Uterus (tissue), 3 donors: ENCODE measurements at regions not wholly inside any gene's neighbourhood (a gene's known extent, or its start where the extent isn't known, plus 50 kb on each side); places are given as distances from the start of the nearest gene placed in this dataset.

ENCODE experiments used
- DNase-seq, 2 donors: peaks; one replicate each; pipeline ENCODE4 v3.0.0-alpha.2; 2019 to 2020
- H3K27ac ChIP-seq, 2 donors: fragments of 200-600 bp; sonication (generic); 1 replicate in 1 of 2; 2 replicates in 1 of 2; pipeline ENCODE4 v1.5.1; 2016 to 2018
- H3K27me3 ChIP-seq, 2 donors: fragments of 200-600 bp; sonication (generic); one replicate each; pipeline ENCODE4 v1.5.1; 2018 to 2019; ENCODE audit warnings: control low read depth in 1 of 2
- H3K36me3 ChIP-seq, 2 donors: fragments of 200-600 bp; sonication (generic); one replicate each; pipeline ENCODE4 v1.5.1; 2019; ENCODE audit warnings: control low read depth in 1 of 2
- H3K4me1 ChIP-seq, 2 donors: fragments of 200-600 bp; sonication (generic); one replicate each; pipeline ENCODE4 v1.5.1; 2018 to 2019; ENCODE audit warnings: control low read depth in 1 of 2
- H3K4me3 ChIP-seq, 2 donors: fragments of 200-600 bp; sonication (generic); 1 replicate in 1 of 2; 2 replicates in 1 of 2; pipeline ENCODE4 v1.5.1; 2018 to 2019; ENCODE audit warnings: mild to moderate bottlenecking in 1 of 2
- H3K9me3 ChIP-seq, 2 donors: fragments of 200-600 bp; sonication (generic); one replicate each; pipeline ENCODE4 v1.5.1; 2019; ENCODE audit warnings: control low read depth in 1 of 2
- CTCF ChIP-seq, 4 experiments: fragments of 200-600 bp in 2 of 4; fragments of 450-650 bp in 2 of 4; sonication (generic) in 2 of 4; IDR thresholded peaks; one replicate each; pipeline ENCODE4 v1.5.1; 2016 to 2019; ENCODE audit warnings: antibody characterized with exemption in 4 of 4, mild to moderate bottlenecking in 2 of 4, moderate library complexity in 1 of 4
- POLR2A ChIP-seq, 2 donors: fragments of 450-650 bp; IDR thresholded peaks; one replicate each; pipeline ENCODE4 v1.6.1; 2016; ENCODE audit warnings: antibody characterized with exemption in 2 of 2, mild to moderate bottlenecking in 1 of 2, moderate library complexity in 1 of 2
- intact Hi-C: fragments of 100-400 bp; cut with DNase I; formaldehyde crosslinking; loops from one replicate; pipeline ENCODE4 v1.15.1; 2023; ENCODE audit warnings: low total_unique reads
- donor health status: DM: yes; HTN: yes; CAD: no.

DNA sequence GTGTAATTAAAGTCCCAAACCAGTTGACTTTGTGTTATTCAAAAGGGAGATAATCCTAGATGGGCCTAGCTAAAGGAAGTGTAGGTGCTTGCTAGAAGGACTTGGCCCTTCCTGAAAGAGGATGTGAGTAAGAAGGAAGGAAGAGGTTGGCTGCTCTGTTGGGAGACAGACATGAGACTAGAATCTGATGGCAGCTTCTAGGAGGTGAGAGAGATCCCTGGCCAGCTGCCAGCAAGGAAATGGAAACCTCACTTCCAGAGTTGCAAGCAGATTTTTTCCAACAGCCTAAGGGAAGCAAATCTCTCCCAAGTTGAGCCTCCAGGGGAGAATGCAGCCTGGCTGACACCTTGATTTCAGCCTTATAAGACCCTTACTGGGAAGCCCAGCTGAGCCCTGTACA is 368.4 kb upstream of the ZMIZ1 start:
- DNase-seq: peak in 1 of 2 donors; percentile 48

GRCh38 chr10:78700816-78701520 is 367.8 kb upstream of the ZMIZ1 start:
- Histone ChIP-seq H3K36me3 (no peaks in the 10 kb centered on the region), H3K4me1 (no peaks in the 10 kb centered on the region), H3K27me3 (no peaks in the 10 kb centered on the region), H3K4me3 (no peak overlapping the region), H3K9me3 (no peaks in the 10 kb centered on the region), H3K27ac (no peak overlapping the region)
- intact Hi-C loops: no loop called here
- TF ChIP-seq CTCF (IDR thresholded peaks at IDR 0.05) (no peak), POLR2A (IDR thresholded peaks at IDR 0.05) (no peak)
- DNase-seq: no peak

More for the DNA sequence above, 368.4 kb upstream of the ZMIZ1 start:
- Histone ChIP-seq H3K36me3 (no peaks in the 10 kb centered on the region), H3K27me3 (no peaks in the 10 kb centered on the region), H3K27ac (no peak overlapping the region), H3K9me3 (no peaks in the 10 kb centered on the region), H3K4me1 (no peaks in the 10 kb centered on the region), H3K4me3 (no peak overlapping the region)
- intact Hi-C loops: no loop called here
- TF ChIP-seq CTCF (IDR thresholded peaks at IDR 0.05) (no peak), POLR2A (IDR thresholded peaks at IDR 0.05) (no peak)

- Histone ChIP-seq H3K4me1 (no peaks in the 10 kb centered on the region), H3K27me3 (no peaks in the 10 kb centered on the region), H3K4me3 (no peak overlapping the region), H3K9me3 (no peaks in the 10 kb centered on the region), H3K27ac (no peak overlapping the region), H3K36me3 (no peaks in the 10 kb centered on the region)
- no peak for DNase-seq
- intact Hi-C loops: no loop called here
- TF ChIP-seq CTCF (IDR thresholded peaks at IDR 0.05) (no peak), POLR2A (IDR thresholded peaks at IDR 0.05) (no peak)
These were observed 366.6 kb upstream of the ZMIZ1 start for GRCh38 chr10:78702186-78702585.

- no peak for DNase-seq
- TF ChIP-seq POLR2A (IDR thresholded peaks at IDR 0.05) (no peak), CTCF (IDR thresholded peaks at IDR 0.05) (no peak)
- Histone ChIP-seq H3K27me3 (no peaks in the 10 kb centered on the region), H3K9me3 (no peaks in the 10 kb centered on the region), H3K27ac (no peak overlapping the region), H3K4me3 (no peak overlapping the region), H3K36me3 (no peaks in the 10 kb centered on the region), H3K4me1 (no peaks in the 10 kb centered on the region)
- intact Hi-C loops: no loop called here
These were observed 365.9 kb upstream of the ZMIZ1 start for GRCh38 chr10:78702876-78703275.

DNA sequence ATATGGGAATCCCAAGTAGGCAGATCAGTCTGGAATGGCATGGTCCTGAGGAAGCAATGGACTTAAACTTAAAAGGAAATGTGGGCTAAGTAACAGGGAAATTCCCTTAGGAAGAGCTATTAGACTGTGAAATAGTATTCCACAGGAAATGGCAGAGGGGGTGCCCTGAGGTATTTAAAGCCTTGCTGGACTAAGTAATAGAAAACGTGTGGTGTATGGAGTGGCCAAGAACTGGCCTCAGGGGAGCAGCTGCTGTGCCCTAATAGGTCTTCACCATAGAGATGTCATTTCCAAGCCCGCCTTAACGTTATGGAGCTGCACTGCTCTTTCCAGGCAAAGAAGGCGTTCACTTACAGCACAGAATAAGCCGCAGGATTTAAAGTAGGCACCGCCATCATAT is 365.2 kb upstream of the ZMIZ1 start:
- no peak for DNase-seq
- TF ChIP-seq POLR2A (IDR thresholded peaks at IDR 0.05) (no peak), CTCF (IDR thresholded peaks at IDR 0.05) (no peak)
- Histone ChIP-seq H3K4me1 (no peaks in the 10 kb centered on the region), H3K27me3 (no peaks in the 10 kb centered on the region), H3K9me3 (no peaks in the 10 kb centered on the region), H3K27ac (no peak overlapping the region), H3K36me3 (no peaks in the 10 kb centered on the region), H3K4me3 (no peak overlapping the region)
- intact Hi-C loops: no loop called here
